Spleen (tissue), 11 donors: ENCODE measurements at regions not wholly inside any gene's neighbourhood (a gene's known extent, or its start where the extent isn't known, plus 50 kb on each side); places are given as distances from the start of the nearest gene placed in this dataset.
"Not testable (repeated sequence)": the region's sequence is repeated elsewhere in the genome, so short reads cannot be mapped to it uniquely, and the experiment has no call there.

Experiments used
- DNase-seq: peaks from one replicate; pipeline ENCODE4 v3.0.0-alpha.2; 2020
- H3K27ac ChIP-seq, 8 donors: fragments of 200-600 bp; sonication (generic) in 7 of 8; 1 replicate in 4 of 8; 2 replicates in 4 of 8; pipeline versions ENCODE4 v1.5.0 to v1.8.0; 2016 to 2021; ENCODE audit warnings: inconsistent platforms in 4 of 8, mild to moderate bottlenecking in 4 of 8, moderate library complexity in 1 of 8
- H3K27me3 ChIP-seq, 7 donors: fragments of 200-600 bp; sonication (generic) in 6 of 7; replicated peaks in 1 of 7; 1 replicate in 4 of 7; 2 replicates in 3 of 7; pipeline versions ENCODE4 v1.5.0 to v1.8.0; 2016 to 2021; ENCODE audit warnings: inconsistent platforms in 3 of 7, mild to moderate bottlenecking in 1 of 7
- H3K36me3 ChIP-seq, 6 donors: fragments of 200-600 bp; sonication (generic) in 5 of 6; 1 replicate in 4 of 6; 2 replicates in 2 of 6; pipeline versions ENCODE4 v1.5.0 to v1.8.0; 2016 to 2021; ENCODE audit warnings: inconsistent platforms in 2 of 6
- H3K4me1 ChIP-seq, 6 donors: fragments of 200-600 bp; sonication (generic) in 5 of 6; 1 replicate in 3 of 6; 2 replicates in 3 of 6; pipeline versions ENCODE4 v1.5.0 to v1.8.0; 2016 to 2021; ENCODE audit warnings: inconsistent platforms in 3 of 6
- H3K4me3 ChIP-seq, 8 donors: fragments of 200-600 bp; sonication (generic) in 7 of 8; 1 replicate in 4 of 8; 2 replicates in 4 of 8; pipeline versions ENCODE4 v1.5.0 to v1.8.0; 2016 to 2021; ENCODE audit warnings: inconsistent platforms in 4 of 8, mild to moderate bottlenecking in 4 of 8, moderate library complexity in 2 of 8
- H3K9me3 ChIP-seq, 8 donors: fragments of 200-600 bp; sonication (generic) in 7 of 8; 1 replicate in 4 of 8; 2 replicates in 4 of 8; pipeline versions ENCODE4 v1.5.0 to v1.8.0; 2016 to 2021; ENCODE audit warnings: inconsistent platforms in 4 of 8
- POLR2A ChIP-seq, 3 donors: fragments of 450-650 bp; IDR thresholded peaks; one replicate each; pipeline ENCODE4 v1.5.1; 2017; ENCODE audit warnings: antibody characterized with exemption in 3 of 3, mild to moderate bottlenecking in 1 of 3
- POLR2AphosphoS5 ChIP-seq, 3 donors: sonication (generic); formaldehyde crosslinking; IDR thresholded peaks; one replicate each; pipeline ENCODE4 v1.5.1; 2017; ENCODE audit warnings: antibody characterized with exemption in 3 of 3
- WGBS, 5 donors: extraction: QIAGEN DNeasy Blood & Tissue Kit in 3 of 5; methylation state at CpG; one replicate each; pipeline versions ENCODE4 v1.1.5 to v1.1.7; 2013 to 2018; 5-methylcytosine and 5-hydroxymethylcytosine counted together
- intact Hi-C: fragments of 100-400 bp; cut with DNase I; formaldehyde crosslinking; loops from one replicate; pipeline ENCODE4 v1.15.0; 2023; ENCODE audit warnings: low total_unique reads
- TF ChIP-seq, protein P1 (sequence below), 11 experiments: fragments of 200-600 bp in 7 of 11; fragments of 450-650 bp in 4 of 11; sonication (generic) in 4 of 11; IDR thresholded peaks in 8 of 11; conservative IDR thresholded peaks in 3 of 11; 1 replicate in 7 of 11; 2 replicates in 4 of 11; pipeline versions ENCODE4 v1.4.0 to v1.8.0; 2016 to 2021; ENCODE audit warnings: antibody characterized with exemption in 11 of 11, inconsistent platforms in 4 of 11, mild to moderate bottlenecking in 1 of 11
- donor health status: healthy with polysubstance abuse.
- donor health status: DM: no; HTN: no; CAD: no; lungs with moderate emphysema.
- donor health status: DM: no; HTN: no; CAD: no.
- donor health status: Bipolar disorder and iron deficiency.
- donor health status: healthy.
- donor health status: DM: no; HTN: no; CAD: no.
- donor health status: DM: yes; HTN: yes; CAD: no.

DNA sequence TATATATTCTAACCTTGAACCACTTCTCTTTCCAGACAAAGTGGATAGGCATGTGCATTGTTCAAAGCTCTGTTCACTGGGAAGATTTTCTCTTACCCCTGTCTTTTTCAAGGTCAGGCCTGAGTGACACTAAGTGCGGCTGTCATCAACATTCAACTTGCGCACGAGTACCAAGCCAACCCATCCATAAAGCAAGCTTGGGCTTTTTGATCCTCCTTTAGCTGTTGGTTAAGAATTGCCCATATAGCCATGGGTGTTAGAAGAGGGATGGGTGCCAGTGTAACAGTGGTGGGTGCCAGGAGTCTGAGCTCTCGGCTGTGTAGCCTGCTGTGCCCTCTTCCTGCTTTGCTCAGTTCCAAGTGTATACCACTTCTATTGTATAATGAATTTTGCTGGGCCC, 136.1 kb downstream of the GLUL start:
- intact Hi-C loops = no loop called here
- no peak for DNase-seq
- H3K27me3 ChIP-seq = no peaks in the 10 kb centered on the region
- H3K27ac ChIP-seq = no peak overlapping the region
- TF ChIP-seq POLR2A (IDR thresholded peaks at IDR 0.05) (no peak), POLR2AphosphoS5 (IDR thresholded peaks at IDR 0.05) (no peak)
- TF ChIP-seq, protein P1, sequence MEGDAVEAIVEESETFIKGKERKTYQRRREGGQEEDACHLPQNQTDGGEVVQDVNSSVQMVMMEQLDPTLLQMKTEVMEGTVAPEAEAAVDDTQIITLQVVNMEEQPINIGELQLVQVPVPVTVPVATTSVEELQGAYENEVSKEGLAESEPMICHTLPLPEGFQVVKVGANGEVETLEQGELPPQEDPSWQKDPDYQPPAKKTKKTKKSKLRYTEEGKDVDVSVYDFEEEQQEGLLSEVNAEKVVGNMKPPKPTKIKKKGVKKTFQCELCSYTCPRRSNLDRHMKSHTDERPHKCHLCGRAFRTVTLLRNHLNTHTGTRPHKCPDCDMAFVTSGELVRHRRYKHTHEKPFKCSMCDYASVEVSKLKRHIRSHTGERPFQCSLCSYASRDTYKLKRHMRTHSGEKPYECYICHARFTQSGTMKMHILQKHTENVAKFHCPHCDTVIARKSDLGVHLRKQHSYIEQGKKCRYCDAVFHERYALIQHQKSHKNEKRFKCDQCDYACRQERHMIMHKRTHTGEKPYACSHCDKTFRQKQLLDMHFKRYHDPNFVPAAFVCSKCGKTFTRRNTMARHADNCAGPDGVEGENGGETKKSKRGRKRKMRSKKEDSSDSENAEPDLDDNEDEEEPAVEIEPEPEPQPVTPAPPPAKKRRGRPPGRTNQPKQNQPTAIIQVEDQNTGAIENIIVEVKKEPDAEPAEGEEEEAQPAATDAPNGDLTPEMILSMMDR (IDR thresholded peaks at IDR 0.05 in 8 of 11, conservative IDR thresholded peaks at IDR 0.05 in 3 of 11) = no peak
- H3K36me3 ChIP-seq = no peaks in the 10 kb centered on the region
- no peak overlapping the region for H3K4me3 ChIP-seq
- peaks cover 5 to 23% (median 21%) of the 10 kb centered on the region in 6 donors for H3K4me1 ChIP-seq
- no peaks in the 10 kb centered on the region for H3K9me3 ChIP-seq
- WGBS, 5 donors = 75 to 92% (median 84%) methylated on average over 4 of the region's 4 CpGs

DNA sequence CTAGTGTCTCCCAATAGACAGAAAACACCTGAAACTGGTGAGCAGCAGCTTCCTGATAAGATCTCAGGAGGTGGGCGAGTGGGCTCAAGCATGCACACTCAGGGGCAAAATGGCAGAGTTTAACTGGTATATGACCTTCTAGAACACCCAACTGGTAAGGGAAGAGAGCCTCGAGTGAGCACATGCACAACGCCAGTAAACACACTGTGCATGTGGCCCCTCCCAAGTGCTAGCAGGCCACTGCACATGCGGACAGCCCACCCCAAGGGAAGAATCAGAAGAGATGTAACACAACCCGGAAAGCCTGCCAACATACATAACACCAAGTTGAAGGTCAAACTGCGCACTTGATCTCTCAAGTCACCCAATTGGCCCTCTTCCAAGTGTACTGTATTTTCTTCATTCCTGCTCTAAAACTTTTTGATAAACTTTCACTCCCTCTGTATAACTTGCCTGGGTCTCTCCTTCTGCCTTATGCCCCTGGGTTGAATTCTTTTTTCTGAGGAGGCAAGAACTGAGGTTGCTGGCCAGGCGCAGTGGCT, 138.2 kb downstream of the GLUL start:
- intact Hi-C loops = no loop called here
- Histone ChIP-seq H3K4me3 (no peak overlapping the region), H3K27me3 (no peaks in the 10 kb centered on the region), H3K4me1 (peaks cover 0 to 2% (median 2%) of the 10 kb centered on the region in 6 donors), H3K36me3 (no peaks in the 10 kb centered on the region), H3K9me3 (no peaks in the 10 kb centered on the region), H3K27ac (no peak overlapping the region)
- TF ChIP-seq POLR2A (IDR thresholded peaks at IDR 0.05) (no peak), POLR2AphosphoS5 (IDR thresholded peaks at IDR 0.05) (no peak)
- TF ChIP-seq, protein P1 (IDR thresholded peaks at IDR 0.05 in 8 of 11, conservative IDR thresholded peaks at IDR 0.05 in 3 of 11) = no peak
- DNase-seq = no peak
- 76 to 82% (median 79%) methylated on average over 7 of the region's 7 CpGs for WGBS, 5 donors

DNA sequence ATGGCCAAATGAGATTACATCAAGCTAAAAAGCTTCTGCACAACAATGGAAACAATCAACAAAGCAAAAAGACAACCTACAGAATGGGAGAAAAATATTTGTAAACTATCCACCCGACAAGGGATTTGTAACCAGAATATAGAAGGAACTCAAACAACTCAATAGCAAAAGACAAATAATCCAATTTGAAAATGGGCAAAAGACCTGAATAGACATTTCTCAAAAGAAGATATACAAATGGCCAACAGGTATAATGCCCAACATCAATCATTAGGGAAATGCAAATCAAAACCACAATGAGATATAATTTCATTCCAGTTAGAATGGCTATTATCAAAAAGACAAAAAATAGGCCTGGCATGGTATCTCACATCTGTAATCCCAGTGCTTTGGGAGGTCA, 140.0 kb downstream of the GLUL start:
- no peak for TF ChIP-seq POLR2AphosphoS5 (IDR thresholded peaks at IDR 0.05)
- DNase-seq = no peak
- Histone ChIP-seq H3K27ac (no peak overlapping the region), H3K36me3 (no peaks in the 10 kb centered on the region), H3K4me1 (no peaks in the 10 kb centered on the region), H3K4me3 (no peak overlapping the region), H3K27me3 (no peaks in the 10 kb centered on the region), H3K9me3 (no peaks in the 10 kb centered on the region)
- 94 to 100% (median 97%) methylated on average over 1 of the region's 1 CpG for WGBS, 5 donors
- intact Hi-C loops = no loop called here

DNA sequence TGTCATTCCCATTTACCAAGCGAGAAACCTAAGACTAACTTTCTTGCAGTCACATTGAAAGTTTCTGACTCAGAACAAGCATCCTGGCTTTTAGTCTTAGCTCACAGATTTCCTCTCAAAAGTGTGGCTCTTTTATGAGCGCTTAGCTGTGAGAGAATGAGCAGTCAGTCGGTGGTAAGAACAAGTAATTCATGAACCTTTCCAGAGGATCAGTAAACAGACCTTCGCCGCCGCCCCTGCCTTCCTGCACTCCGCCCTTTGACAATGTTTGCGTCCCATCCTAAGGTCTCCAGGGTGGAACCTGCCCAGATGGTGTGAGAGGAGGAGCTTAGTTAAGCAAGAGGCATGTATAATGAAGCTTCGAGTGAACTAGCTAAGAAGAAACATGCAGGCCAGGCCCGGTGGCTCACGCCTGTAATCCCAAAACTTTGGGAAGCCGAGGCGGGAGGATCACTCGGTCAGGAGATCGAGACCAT, 142.4 kb downstream of the GLUL start:
- Histone ChIP-seq H3K36me3 (no peaks in the 10 kb centered on the region), H3K27ac (no peak overlapping the region), H3K27me3 (no peaks in the 10 kb centered on the region), H3K4me1 (no peaks in the 10 kb centered on the region), H3K4me3 (no peak overlapping the region), H3K9me3 (no peaks in the 10 kb centered on the region)
- intact Hi-C loops = no loop called here
- WGBS, 5 donors = 62 to 72% (median 66%) methylated on average over 13 to 15 of the region's 15 CpGs
- DNase-seq = no peak
- TF ChIP-seq POLR2AphosphoS5 (IDR thresholded peaks at IDR 0.05) (no peak), POLR2A (IDR thresholded peaks at IDR 0.05) (no peak)
- TF ChIP-seq, protein P1 (IDR thresholded peaks at IDR 0.05 in 8 of 11, conservative IDR thresholded peaks at IDR 0.05 in 3 of 11) = no peak

DNA sequence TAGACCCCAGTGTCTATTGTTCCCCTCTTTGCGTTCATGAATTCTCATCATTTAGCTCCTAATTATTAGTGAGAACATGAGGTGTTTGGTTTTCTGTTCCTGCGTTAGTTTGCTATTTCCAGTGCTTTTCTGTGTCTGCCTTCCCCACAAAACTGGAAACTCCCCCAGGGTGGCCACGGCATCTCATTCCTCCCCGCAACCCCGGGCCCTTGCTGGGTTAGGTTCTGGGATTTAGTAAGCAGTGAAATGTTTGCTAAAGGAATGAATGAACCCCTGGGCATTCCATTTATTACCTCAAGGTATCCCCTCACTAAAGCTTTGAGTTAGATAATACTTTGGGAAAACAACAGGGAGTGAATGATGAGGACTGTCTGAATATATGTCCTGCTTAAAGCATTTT, 142.9 kb downstream of the GLUL start:
- no peak overlapping the region for H3K27ac ChIP-seq
- WGBS, 5 donors = 58 to 80% (median 74%) methylated on average over 5 of the region's 5 CpGs
- no peak overlapping the region for H3K4me3 ChIP-seq
- no peaks in the 10 kb centered on the region for H3K36me3 ChIP-seq
- TF ChIP-seq POLR2AphosphoS5 (IDR thresholded peaks at IDR 0.05) (no peak), POLR2A (IDR thresholded peaks at IDR 0.05) (no peak)
- TF ChIP-seq, protein P1 (IDR thresholded peaks at IDR 0.05 in 8 of 11, conservative IDR thresholded peaks at IDR 0.05 in 3 of 11) = no peak
- intact Hi-C loops = no loop called here
- no peaks in the 10 kb centered on the region for H3K27me3 ChIP-seq
- no peaks in the 10 kb centered on the region for H3K9me3 ChIP-seq
- DNase-seq = no peak
- H3K4me1 ChIP-seq = no peaks in the 10 kb centered on the region

DNA sequence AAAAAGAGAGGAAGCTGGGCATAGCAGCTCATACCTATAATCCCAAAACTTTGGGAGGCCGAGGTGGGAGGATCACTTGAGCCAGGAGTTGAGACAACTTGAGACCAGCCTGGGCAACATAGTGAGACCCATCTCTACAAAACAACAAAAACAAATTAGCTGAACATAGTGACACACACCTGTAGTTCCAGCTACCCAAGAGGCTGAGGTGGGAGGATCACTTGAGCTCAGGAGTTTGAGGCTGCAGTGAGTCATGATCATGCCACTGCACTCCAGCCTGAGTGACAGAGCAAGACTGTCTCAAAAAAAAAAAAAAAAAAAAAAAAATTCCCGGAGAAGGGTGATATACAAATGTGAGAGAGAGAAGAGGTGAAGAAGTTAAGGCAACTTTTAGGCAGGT, 143.8 kb downstream of the GLUL start:
- H3K4me3 ChIP-seq, intact Hi-C loops, H3K9me3 ChIP-seq, DNase-seq, H3K4me1 ChIP-seq, H3K27me3 ChIP-seq, H3K36me3 ChIP-seq, H3K27ac ChIP-seq: not testable (repeated sequence)
- 85 to 94% (median 90%) methylated on average over 2 of the region's 2 CpGs for WGBS, 5 donors
